Trophoblast cell (in vitro differentiated cells and primary cell): ENCODE measurements at regions not wholly inside any gene's neighbourhood (a gene's known extent, or its start where the extent isn't known, plus 50 kb on each side); places are given as distances from the start of the nearest gene placed in this dataset.

Experiments
- DNase-seq, 2 donors: peaks; one replicate each; pipeline ENCODE4 v3.0.0-alpha.2; 2016
- H2AFZ ChIP-seq: 2 replicates; pipeline ENCODE4 v1.6.1; 2013; ENCODE audit warnings: low read length, moderate library complexity, mild to moderate bottlenecking; ENCODE audit not compliant: insufficient read depth, poor library complexity
- H2AK5ac ChIP-seq: 2 replicates; pipeline ENCODE4 v1.6.1; 2013; ENCODE audit warnings: mild to moderate bottlenecking, low read length
- H2BK120ac ChIP-seq: 2 replicates; pipeline ENCODE4 v1.6.1; 2013; ENCODE audit warnings: low read length, mild to moderate bottlenecking, moderate library complexity; ENCODE audit not compliant: insufficient read depth, poor library complexity
- H2BK12ac ChIP-seq: 2 replicates; pipeline ENCODE4 v1.6.1; 2013; ENCODE audit warnings: mild to moderate bottlenecking, low read length, moderate library complexity
- H2BK5ac ChIP-seq: 2 replicates; pipeline ENCODE4 v1.6.1; 2013; ENCODE audit warnings: low read length, low read depth, moderate library complexity, mild to moderate bottlenecking; ENCODE audit not compliant: poor library complexity
- H3K14ac ChIP-seq: 2 replicates; pipeline ENCODE4 v1.6.1; 2013; ENCODE audit warnings: mild to moderate bottlenecking, low read length
- H3K18ac ChIP-seq: 2 replicates; pipeline ENCODE4 v1.6.1; 2013; ENCODE audit warnings: mild to moderate bottlenecking, low read length
- H3K23ac ChIP-seq: 2 replicates; pipeline ENCODE4 v1.6.1; 2013; ENCODE audit warnings: low read length
- H3K27ac ChIP-seq: 2 replicates; pipeline ENCODE4 v1.5.1; 2013; ENCODE audit warnings: low read depth, mild to moderate bottlenecking, inconsistent platforms, low read length, moderate library complexity
- H3K27me3 ChIP-seq: 2 replicates; pipeline ENCODE4 v1.6.1; 2013; ENCODE audit warnings: inconsistent platforms, mild to moderate bottlenecking, low read length, moderate library complexity; ENCODE audit not compliant: insufficient read depth
- H3K36me3 ChIP-seq, 2 experiments: 1 replicate in 1 of 2; 2 replicates in 1 of 2; pipeline ENCODE4 v1.6.1; 2013; ENCODE audit warnings: low read length in 2 of 2, mild to moderate bottlenecking in 2 of 2, moderate library complexity in 1 of 2; ENCODE audit not compliant: insufficient read depth in 2 of 2, control insufficient read depth in 1 of 2
- H3K4ac ChIP-seq: 2 replicates; pipeline ENCODE4 v1.6.1; 2013; ENCODE audit warnings: low read depth, mild to moderate bottlenecking, low read length, moderate library complexity
- H3K4me1 ChIP-seq, 2 experiments: 1 replicate in 1 of 2; 2 replicates in 1 of 2; pipeline ENCODE4 v1.6.1; 2013; ENCODE audit warnings: low read length in 2 of 2, mild to moderate bottlenecking in 2 of 2, moderate library complexity in 1 of 2; ENCODE audit not compliant: insufficient read depth in 2 of 2, control insufficient read depth in 1 of 2
- H3K4me2 ChIP-seq: 2 replicates; pipeline ENCODE4 v1.6.1; 2013; ENCODE audit warnings: inconsistent platforms, mild to moderate bottlenecking, low read length, moderate library complexity
- H3K4me3 ChIP-seq: 2 replicates; pipeline ENCODE4 v1.5.1; 2013; ENCODE audit warnings: mild to moderate bottlenecking, low read depth, low read length, inconsistent platforms
- H3K79me1 ChIP-seq: one replicate; pipeline ENCODE4 v1.6.1; 2013; ENCODE audit warnings: low read length
- H3K79me2 ChIP-seq: 2 replicates; pipeline ENCODE4 v1.6.1; 2013; ENCODE audit warnings: low read length, mild to moderate bottlenecking; ENCODE audit not compliant: control insufficient read depth, insufficient read depth, poor library complexity
- H3K9ac ChIP-seq: 2 replicates; pipeline ENCODE4 v1.6.1; 2013; ENCODE audit warnings: mild to moderate bottlenecking, low read length
- H3K9me3 ChIP-seq: 2 replicates; pipeline ENCODE4 v1.6.1; 2013; ENCODE audit warnings: low read depth, mild to moderate bottlenecking, control low read depth, inconsistent platforms, low read length; ENCODE audit not compliant: insufficient read depth
- H4K12ac ChIP-seq: 2 replicates; pipeline ENCODE4 v1.6.1; 2013; ENCODE audit warnings: low read depth, mild to moderate bottlenecking, low read length, moderate library complexity
- H4K8ac ChIP-seq: 2 replicates; pipeline ENCODE4 v1.6.1; 2013; ENCODE audit warnings: low read depth, mild to moderate bottlenecking, low read length, moderate library complexity
- H4K91ac ChIP-seq: one replicate; pipeline ENCODE4 v1.6.1; 2013; ENCODE audit warnings: low read depth, mild to moderate bottlenecking, low read length, moderate library complexity
- WGBS: extraction: QIAGEN DNeasy Blood & Tissue Kit; methylation state at CpG from one replicate; pipeline ENCODE4 v1.1.7; 2013; ENCODE audit warnings: missing lambda C conversion rate; ENCODE audit not compliant: insufficient read length, insufficient coverage; ENCODE audit errors: extremely low coverage; 5-methylcytosine and 5-hydroxymethylcytosine counted together

GRCh38 chr5:89992201-89992600 is 417.4 kb downstream of the CETN3 start:
- no peaks in the 10 kb centered on the region for H3K9me3 ChIP-seq
- no peak overlapping the region for H3K4ac ChIP-seq
- no peak overlapping the region for H3K23ac ChIP-seq
- no peak overlapping the region for H3K4me2 ChIP-seq
- no peak overlapping the region for H4K91ac ChIP-seq
- no peaks in the 10 kb centered on the region for H3K36me3 ChIP-seq
- no peak overlapping the region for H2BK12ac ChIP-seq
- DNase-seq: peak in 1 of 2 donors; percentile 5
- H3K18ac ChIP-seq: no peak overlapping the region
- H3K79me2 ChIP-seq: no peaks in the 10 kb centered on the region
- no peaks in the 10 kb centered on the region for H3K79me1 ChIP-seq
- no peak overlapping the region for H3K14ac ChIP-seq
- no peak overlapping the region for H2AFZ ChIP-seq
- WGBS: no CpG with 5 or more reads among the region's 3 CpGs
- H3K27ac ChIP-seq: no peak overlapping the region
- no peak overlapping the region for H3K9ac ChIP-seq
- no peaks in the 10 kb centered on the region for H3K4me1 ChIP-seq
- H2BK120ac ChIP-seq: no peak overlapping the region
- no peaks in the 10 kb centered on the region for H3K27me3 ChIP-seq
- no peak overlapping the region for H2BK5ac ChIP-seq
- H4K12ac ChIP-seq: no peak overlapping the region
- no peak overlapping the region for H3K4me3 ChIP-seq
- H2AK5ac ChIP-seq: no peak overlapping the region
- no peak overlapping the region for H4K8ac ChIP-seq

GRCh38 chr5:89991592-89991991 is 418.0 kb downstream of the CETN3 start:
- H3K4me2 ChIP-seq: no peak overlapping the region
- no peak overlapping the region for H3K4ac ChIP-seq
- H3K27me3 ChIP-seq: no peaks in the 10 kb centered on the region
- no peak overlapping the region for H4K12ac ChIP-seq
- H3K23ac ChIP-seq: no peak overlapping the region
- DNase-seq: no peak
- no peak overlapping the region for H4K8ac ChIP-seq
- no peak overlapping the region for H3K14ac ChIP-seq
- WGBS: no CpG with 5 or more reads among the region's 2 CpGs
- no peaks in the 10 kb centered on the region for H3K4me1 ChIP-seq
- H3K79me2 ChIP-seq: no peaks in the 10 kb centered on the region
- H4K91ac ChIP-seq: no peak overlapping the region
- no peak overlapping the region for H2AFZ ChIP-seq
- no peaks in the 10 kb centered on the region for H3K36me3 ChIP-seq
- H2BK12ac ChIP-seq: no peak overlapping the region
- H3K27ac ChIP-seq: no peak overlapping the region
- H3K79me1 ChIP-seq: no peaks in the 10 kb centered on the region
- H3K18ac ChIP-seq: no peak overlapping the region
- no peak overlapping the region for H2AK5ac ChIP-seq
- H3K9me3 ChIP-seq: no peaks in the 10 kb centered on the region
- no peak overlapping the region for H2BK120ac ChIP-seq
- no peak overlapping the region for H2BK5ac ChIP-seq
- H3K4me3 ChIP-seq: no peak overlapping the region
- H3K9ac ChIP-seq: no peak overlapping the region

GRCh38 chr5:89989776-89990175 is 419.8 kb downstream of the CETN3 start:
- Histone ChIP-seq H3K4me1 (no peaks in the 10 kb centered on the region), H3K36me3 (no peaks in the 10 kb centered on the region), H3K4me2 (no peak overlapping the region), H2BK5ac (no peak overlapping the region), H3K9me3 (no peaks in the 10 kb centered on the region), H3K27ac (no peak overlapping the region), H3K79me1 (no peaks in the 10 kb centered on the region), H3K23ac (no peak overlapping the region), H2AFZ (no peak overlapping the region), H2BK12ac (no peak overlapping the region), H3K18ac (no peak overlapping the region), H4K8ac (no peak overlapping the region), H4K12ac (no peak overlapping the region), H4K91ac (no peak overlapping the region), H3K4ac (no peak overlapping the region), H2BK120ac (no peak overlapping the region), H2AK5ac (no peak overlapping the region), H3K9ac (no peak overlapping the region), H3K4me3 (no peak overlapping the region), H3K14ac (no peak overlapping the region), H3K27me3 (no peaks in the 10 kb centered on the region), H3K79me2 (no peaks in the 10 kb centered on the region)
- no peak for DNase-seq

GRCh38 chr5:89988998-89989655 is 420.4 kb downstream of the CETN3 start:
- Histone ChIP-seq H3K27me3 (no peaks in the 10 kb centered on the region), H3K27ac (no peak overlapping the region), H3K79me2 (no peaks in the 10 kb centered on the region), H3K14ac (no peak overlapping the region), H2AK5ac (no peak overlapping the region), H3K9me3 (no peaks in the 10 kb centered on the region), H3K4me2 (no peak overlapping the region), H3K4me3 (no peak overlapping the region), H3K18ac (no peak overlapping the region), H3K4ac (no peak overlapping the region), H2BK120ac (no peak overlapping the region), H2AFZ (no peak overlapping the region), H3K4me1 (no peaks in the 10 kb centered on the region), H4K8ac (no peak overlapping the region), H4K91ac (no peak overlapping the region), H3K23ac (no peak overlapping the region), H3K36me3 (no peaks in the 10 kb centered on the region), H2BK5ac (no peak overlapping the region), H3K9ac (no peak overlapping the region), H2BK12ac (no peak overlapping the region), H4K12ac (no peak overlapping the region), H3K79me1 (no peaks in the 10 kb centered on the region)
- DNase-seq: no peak
- no CpG with 5 or more reads among the region's 5 CpGs for WGBS
